Neural progenitor cell (in vitro differentiated cells): ENCODE measurements at regions not wholly inside any gene's neighbourhood (a gene's known extent, or its start where the extent isn't known, plus 50 kb on each side); places are given as distances from the start of the nearest gene placed in this dataset.

Experiments
- EZH2 ChIP-seq: fragments of 200-600 bp; sonication (generic); IDR thresholded peaks from 2 replicates; pipeline ENCODE4 v1.6.1; 2017; ENCODE audit warnings: antibody characterized with exemption, mild to moderate bottlenecking, moderate library complexity
- EZH2phosphoT487 ChIP-seq: fragments of 200-600 bp; sonication (generic); IDR thresholded peaks from 2 replicates; pipeline ENCODE4 v1.6.1; 2017; ENCODE audit warnings: antibody characterized with exemption
- TF ChIP-seq, protein P1 (sequence below): fragments of 200-600 bp; sonication (generic); IDR thresholded peaks from 2 replicates; pipeline ENCODE4 v1.5.1; 2017; ENCODE audit warnings: antibody characterized with exemption, mild to moderate bottlenecking

DNA sequence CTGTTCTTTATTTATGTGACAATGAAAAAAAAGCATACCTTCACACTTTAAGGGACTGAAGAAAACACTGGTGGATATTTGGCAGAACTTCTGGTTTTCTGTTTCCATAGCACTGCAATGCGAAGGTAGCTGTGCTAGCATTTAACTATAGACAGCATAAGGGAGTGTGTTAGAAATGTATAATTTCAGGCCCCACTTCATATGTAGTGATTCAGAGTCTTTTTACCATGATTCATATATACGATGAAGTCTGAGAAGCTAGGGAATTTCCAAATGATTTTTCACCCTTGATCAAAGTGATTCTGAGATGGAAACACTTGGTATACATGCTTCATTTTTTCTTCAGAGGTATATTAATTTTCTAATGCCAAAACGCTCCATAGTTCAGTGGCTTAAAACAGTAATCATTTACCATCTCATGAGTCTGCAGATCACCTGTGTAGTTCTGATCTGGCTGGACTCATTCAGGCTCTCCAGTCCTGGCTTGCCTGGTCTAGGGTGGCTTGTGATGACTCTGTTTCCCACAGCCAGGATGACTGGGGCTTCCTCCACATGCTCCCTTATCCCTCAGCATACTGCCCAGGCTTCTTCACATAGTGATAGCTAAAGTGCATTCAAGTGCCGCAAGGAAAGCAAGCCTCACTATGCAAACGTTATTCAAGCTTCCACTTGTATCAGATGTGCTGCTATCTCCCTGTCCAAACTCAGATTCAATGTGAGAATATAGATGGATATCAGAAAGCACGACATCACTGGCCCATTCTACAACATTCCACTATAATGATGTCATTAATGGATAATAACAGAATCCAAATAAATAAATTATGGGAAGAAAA lies 790.1 kb downstream of the TECRL start:
- TF ChIP-seq, protein P1, sequence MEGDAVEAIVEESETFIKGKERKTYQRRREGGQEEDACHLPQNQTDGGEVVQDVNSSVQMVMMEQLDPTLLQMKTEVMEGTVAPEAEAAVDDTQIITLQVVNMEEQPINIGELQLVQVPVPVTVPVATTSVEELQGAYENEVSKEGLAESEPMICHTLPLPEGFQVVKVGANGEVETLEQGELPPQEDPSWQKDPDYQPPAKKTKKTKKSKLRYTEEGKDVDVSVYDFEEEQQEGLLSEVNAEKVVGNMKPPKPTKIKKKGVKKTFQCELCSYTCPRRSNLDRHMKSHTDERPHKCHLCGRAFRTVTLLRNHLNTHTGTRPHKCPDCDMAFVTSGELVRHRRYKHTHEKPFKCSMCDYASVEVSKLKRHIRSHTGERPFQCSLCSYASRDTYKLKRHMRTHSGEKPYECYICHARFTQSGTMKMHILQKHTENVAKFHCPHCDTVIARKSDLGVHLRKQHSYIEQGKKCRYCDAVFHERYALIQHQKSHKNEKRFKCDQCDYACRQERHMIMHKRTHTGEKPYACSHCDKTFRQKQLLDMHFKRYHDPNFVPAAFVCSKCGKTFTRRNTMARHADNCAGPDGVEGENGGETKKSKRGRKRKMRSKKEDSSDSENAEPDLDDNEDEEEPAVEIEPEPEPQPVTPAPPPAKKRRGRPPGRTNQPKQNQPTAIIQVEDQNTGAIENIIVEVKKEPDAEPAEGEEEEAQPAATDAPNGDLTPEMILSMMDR = no peak
- TF ChIP-seq EZH2 (no peak), EZH2phosphoT487 (no peak)
